ENCODE measurements at regions not wholly inside any gene's neighbourhood (a gene's known extent, or its start where the extent isn't known, plus 50 kb on each side); places are given as distances from the start of the nearest gene placed in this dataset.
A peak's percentile ranks its signal among the peaks of the same experiment; 100 is the strongest.

GRCh38 chr1:95370691-95371562 lies 136.9 kb downstream of the RWDD3 start:
- no peak for DNase-seq

- DNase-seq, result no peak
Measured at GRCh38 chr1:95371666-95372282, 137.8 kb downstream of the RWDD3 start.

- no peak for DNase-seq
Measured at GRCh38 chr1:95375174-95375573, 141.2 kb downstream of the RWDD3 start.

- no peak for DNase-seq
Measured at GRCh38 chr1:95380909-95381308, 146.9 kb downstream of the RWDD3 start.

GRCh38 chr1:95382000-95382786 lies 148.2 kb downstream of the RWDD3 start:
- no peak for DNase-seq

- DNase-seq, result no peak
Measured at GRCh38 chr1:95383111-95383510, 149.1 kb downstream of the RWDD3 start.

GRCh38 chr1:95384567-95384966 lies 150.6 kb downstream of the RWDD3 start:
- DNase-seq, result peak; percentile 7

- DNase-seq, result no peak
Measured at GRCh38 chr1:95386371-95386770, 152.4 kb downstream of the RWDD3 start.

GRCh38 chr1:95386915-95387314 lies 152.9 kb downstream of the RWDD3 start:
- DNase-seq, result no peak

GRCh38 chr1:95388031-95388430 lies 154.0 kb downstream of the RWDD3 start:
- DNase-seq, result no peak

GRCh38 chr1:95393434-95393833 lies 159.4 kb downstream of the RWDD3 start:
- DNase-seq, result no peak

- DNase-seq, result no peak
Measured at GRCh38 chr1:95396557-95396956, 162.5 kb downstream of the RWDD3 start.

- DNase-seq, result no peak
Measured at GRCh38 chr1:95402780-95403179, 168.8 kb downstream of the RWDD3 start.

- no peak for DNase-seq
Measured at GRCh38 chr1:95406279-95406678, 172.3 kb downstream of the RWDD3 start.

- DNase-seq, result no peak
Measured at GRCh38 chr1:95407131-95407885, 173.3 kb downstream of the RWDD3 start.

- no peak for DNase-seq
Measured at GRCh38 chr1:95407886-95408291, 173.9 kb downstream of the RWDD3 start.

- DNase-seq, result no peak
Measured at GRCh38 chr1:95408507-95409136, 174.6 kb downstream of the RWDD3 start.

GRCh38 chr1:95409276-95409675 lies 175.3 kb downstream of the RWDD3 start:
- DNase-seq, result no peak

GRCh38 chr1:95409901-95410300 lies 175.9 kb downstream of the RWDD3 start:
- no peak for DNase-seq

- no peak for DNase-seq
Measured at GRCh38 chr1:95415146-95415545, 181.1 kb downstream of the RWDD3 start.

GRCh38 chr1:95426772-95427171 lies 192.8 kb downstream of the RWDD3 start:
- DNase-seq, result no peak

- DNase-seq, result no peak
Measured at GRCh38 chr1:95427525-95427924, 193.5 kb downstream of the RWDD3 start.

Data from activated CD4-positive, alpha-beta T cell treated with anti-CD3 and anti-CD28 coated beads, Interleukin-10, Interleukin-2, amounts not matched to agents 100 ng/mL and 50 ng/mL, durations not matched to agents 16 hours and 8 hours (primary cell).